Activated naive CD4-positive, alpha-beta T cell treated with anti-CD3 and anti-CD28 coated beads, Interleukin-2, amount 10 ng/mL, durations not matched to agents 7 days and 5 days (primary cell): ENCODE measurements at regions not wholly inside any gene's neighbourhood (a gene's known extent, or its start where the extent isn't known, plus 50 kb on each side); places are given as distances from the start of the nearest gene placed in this dataset.
A peak's percentile ranks its signal among the peaks of the same experiment; 100 is the strongest.

Experiments
- CTCF ChIA-PET: fragments of 350-600 bp; sonication (Branson Sonifier 250); formaldehyde crosslinking; loops from one replicate; lab custom pipeline; 2021; ENCODE audit warnings: antibody characterized with exemption; lab: Charles Lee
- DNase-seq: peaks from one replicate; pipeline ENCODE4 v3.0.0-alpha.2; 2020
- H3K27ac Mint-ChIP-seq: one replicate; pipeline ENCODE4 v1.8.0; 2021; ENCODE audit warnings: mild to moderate bottlenecking, moderate library complexity, mixed read lengths
- H3K27me3 Mint-ChIP-seq: one replicate; pipeline ENCODE4 v1.8.0; 2021; ENCODE audit warnings: mild to moderate bottlenecking, mixed read lengths
- H3K36me3 Mint-ChIP-seq: one replicate; pipeline ENCODE4 v1.8.0; 2021; ENCODE audit warnings: mixed read lengths
- H3K4me1 Mint-ChIP-seq: one replicate; pipeline ENCODE4 v1.8.0; 2021; ENCODE audit warnings: mixed read lengths
- H3K4me3 Mint-ChIP-seq: one replicate; pipeline ENCODE4 v1.8.0; 2021; ENCODE audit warnings: mild to moderate bottlenecking, moderate library complexity, mixed read lengths
- H3K9me3 Mint-ChIP-seq: one replicate; pipeline ENCODE4 v1.8.0; 2021; ENCODE audit warnings: mixed read lengths

- no peaks in the 10 kb centered on the region for H3K9me3 Mint-ChIP-seq
- H3K4me1 Mint-ChIP-seq, result no peaks in the 10 kb centered on the region
- DNase-seq, result no peak
- H3K27ac Mint-ChIP-seq, result no peak overlapping the region
- H3K36me3 Mint-ChIP-seq, result no peaks in the 10 kb centered on the region
- CTCF ChIA-PET, result no interaction called here
- no peaks in the 10 kb centered on the region for H3K27me3 Mint-ChIP-seq
- no peak overlapping the region for H3K4me3 Mint-ChIP-seq
Observed at GRCh38 chr4:123980736-123981300, 584.2 kb downstream of the SPRY1 start.

- Mint-ChIP-seq H3K27ac (no peak overlapping the region), H3K27me3 (no peaks in the 10 kb centered on the region), H3K4me1 (no peaks in the 10 kb centered on the region), H3K9me3 (no peaks in the 10 kb centered on the region), H3K36me3 (no peaks in the 10 kb centered on the region), H3K4me3 (no peak overlapping the region)
- DNase-seq, result no peak
- CTCF ChIA-PET, result no interaction called here
Observed at GRCh38 chr4:123984886-123985285, 588.3 kb downstream of the SPRY1 start.

GRCh38 chr4:123986268-123986798 is 589.7 kb downstream of the SPRY1 start:
- no peak overlapping the region for H3K27ac Mint-ChIP-seq
- no peaks in the 10 kb centered on the region for H3K27me3 Mint-ChIP-seq
- no peak for DNase-seq
- CTCF ChIA-PET, result no interaction called here
- no peaks in the 10 kb centered on the region for H3K36me3 Mint-ChIP-seq
- no peaks in the 10 kb centered on the region for H3K9me3 Mint-ChIP-seq
- H3K4me1 Mint-ChIP-seq, result no peaks in the 10 kb centered on the region
- H3K4me3 Mint-ChIP-seq, result no peak overlapping the region

GRCh38 chr4:123987408-123987807 is 590.8 kb downstream of the SPRY1 start:
- H3K27me3 Mint-ChIP-seq, result no peaks in the 10 kb centered on the region
- H3K27ac Mint-ChIP-seq, result no peak overlapping the region
- DNase-seq, result no peak
- no peak overlapping the region for H3K4me3 Mint-ChIP-seq
- no peaks in the 10 kb centered on the region for H3K4me1 Mint-ChIP-seq
- no peaks in the 10 kb centered on the region for H3K36me3 Mint-ChIP-seq
- no peaks in the 10 kb centered on the region for H3K9me3 Mint-ChIP-seq
- CTCF ChIA-PET, result no interaction called here

GRCh38 chr4:123990310-123990870 is 593.8 kb downstream of the SPRY1 start:
- no peaks in the 10 kb centered on the region for H3K4me1 Mint-ChIP-seq
- no peaks in the 10 kb centered on the region for H3K36me3 Mint-ChIP-seq
- no peak overlapping the region for H3K27ac Mint-ChIP-seq
- H3K4me3 Mint-ChIP-seq, result no peak overlapping the region
- no peaks in the 10 kb centered on the region for H3K27me3 Mint-ChIP-seq
- H3K9me3 Mint-ChIP-seq, result no peaks in the 10 kb centered on the region
- no peak for DNase-seq
- CTCF ChIA-PET, result no interaction called here

GRCh38 chr4:123994917-123995316 is 598.3 kb downstream of the SPRY1 start:
- Mint-ChIP-seq H3K4me3 (no peak overlapping the region), H3K9me3 (no peaks in the 10 kb centered on the region), H3K27ac (no peak overlapping the region), H3K4me1 (no peaks in the 10 kb centered on the region), H3K27me3 (no peaks in the 10 kb centered on the region), H3K36me3 (no peaks in the 10 kb centered on the region)
- DNase-seq, result no peak
- CTCF ChIA-PET, result no interaction called here

GRCh38 chr4:123995936-123996335 is 599.3 kb downstream of the SPRY1 start:
- CTCF ChIA-PET, result no interaction called here
- no peaks in the 10 kb centered on the region for H3K9me3 Mint-ChIP-seq
- no peak overlapping the region for H3K4me3 Mint-ChIP-seq
- DNase-seq, result no peak
- no peaks in the 10 kb centered on the region for H3K36me3 Mint-ChIP-seq
- no peaks in the 10 kb centered on the region for H3K27me3 Mint-ChIP-seq
- H3K27ac Mint-ChIP-seq, result no peak overlapping the region
- no peaks in the 10 kb centered on the region for H3K4me1 Mint-ChIP-seq

GRCh38 chr4:123996718-123997510 is 600.3 kb downstream of the SPRY1 start:
- CTCF ChIA-PET, result no interaction called here
- Mint-ChIP-seq H3K4me1 (no peaks in the 10 kb centered on the region), H3K27ac (no peak overlapping the region), H3K4me3 (no peak overlapping the region), H3K36me3 (no peaks in the 10 kb centered on the region), H3K27me3 (no peaks in the 10 kb centered on the region), H3K9me3 (no peaks in the 10 kb centered on the region)
- DNase-seq, result no peak

- CTCF ChIA-PET, result no interaction called here
- Mint-ChIP-seq H3K27me3 (no peaks in the 10 kb centered on the region), H3K9me3 (no peaks in the 10 kb centered on the region), H3K4me1 (no peaks in the 10 kb centered on the region), H3K36me3 (no peaks in the 10 kb centered on the region), H3K4me3 (no peak overlapping the region), H3K27ac (no peak overlapping the region)
- DNase-seq, result no peak
Observed at GRCh38 chr4:123997776-123998449, 601.3 kb downstream of the SPRY1 start.

- Mint-ChIP-seq H3K27me3 (no peaks in the 10 kb centered on the region), H3K27ac (no peak overlapping the region), H3K9me3 (no peaks in the 10 kb centered on the region), H3K36me3 (no peaks in the 10 kb centered on the region), H3K4me3 (no peak overlapping the region), H3K4me1 (no peaks in the 10 kb centered on the region)
- CTCF ChIA-PET, result no interaction called here
- no peak for DNase-seq
Observed at GRCh38 chr4:124000233-124000632, 603.6 kb downstream of the SPRY1 start.

- Mint-ChIP-seq H3K4me3 (no peak overlapping the region), H3K27me3 (no peaks in the 10 kb centered on the region), H3K27ac (no peak overlapping the region), H3K4me1 (peaks cover 11% of the 10 kb centered on the region), H3K9me3 (peaks cover 2% of the 10 kb centered on the region), H3K36me3 (no peaks in the 10 kb centered on the region)
- CTCF ChIA-PET, result no interaction called here
- DNase-seq, result no peak
Observed at GRCh38 chr4:124015766-124016165, 619.2 kb downstream of the SPRY1 start.

- Mint-ChIP-seq H3K27ac (no peak overlapping the region), H3K27me3 (no peaks in the 10 kb centered on the region), H3K9me3 (peaks cover 2% of the 10 kb centered on the region), H3K36me3 (no peaks in the 10 kb centered on the region), H3K4me1 (peaks cover 11% of the 10 kb centered on the region), H3K4me3 (no peak overlapping the region)
- no peak for DNase-seq
- CTCF ChIA-PET, result no interaction called here
Observed at GRCh38 chr4:124017185-124017785, 620.7 kb downstream of the SPRY1 start.

- peak overlapping the region; percentile 60 for H3K27ac Mint-ChIP-seq
- H3K27me3 Mint-ChIP-seq, result no peaks in the 10 kb centered on the region
- CTCF ChIA-PET, result no interaction called here
- peak; percentile 21 for DNase-seq
- H3K4me3 Mint-ChIP-seq, result no peak overlapping the region
- H3K9me3 Mint-ChIP-seq, result no peaks in the 10 kb centered on the region
- H3K4me1 Mint-ChIP-seq, result peaks cover 11% of the 10 kb centered on the region
- H3K36me3 Mint-ChIP-seq, result no peaks in the 10 kb centered on the region
Observed at GRCh38 chr4:124018383-124019317, 622.1 kb downstream of the SPRY1 start.
